Thymus (tissue), 11 donors: ENCODE measurements at regions not wholly inside any gene's neighbourhood (a gene's known extent, or its start where the extent isn't known, plus 50 kb on each side); places are given as distances from the start of the nearest gene placed in this dataset.
A peak's percentile ranks its signal among the peaks of the same experiment; 100 is the strongest.

ENCODE experiments used
- DNase-seq, 9 donors: peaks; one replicate each; pipeline ENCODE4 v3.0.0-alpha.2; 2013; ENCODE audit warnings: low spot score in 9 of 9, low read depth in 6 of 9, missing footprints in 1 of 9
- H3K27ac ChIP-seq, 2 donors: one replicate each; pipeline ENCODE4 v1.5.1; 2013; ENCODE audit warnings: control low read depth in 1 of 2, low read depth in 1 of 2, low read length in 1 of 2, mild to moderate bottlenecking in 1 of 2, moderate library complexity in 1 of 2
- H3K27me3 ChIP-seq, 2 donors: one replicate each; pipeline ENCODE4 v1.5.1; 2013; ENCODE audit warnings: low read length in 1 of 2; ENCODE audit not compliant: control insufficient read depth in 2 of 2, insufficient read depth in 1 of 2
- H3K36me3 ChIP-seq, 2 donors: one replicate each; pipeline ENCODE4 v1.5.1; 2013; ENCODE audit warnings: low read length in 1 of 2, mild to moderate bottlenecking in 1 of 2, moderate library complexity in 1 of 2; ENCODE audit not compliant: control insufficient read depth in 2 of 2, insufficient read depth in 2 of 2
- H3K4me1 ChIP-seq, 2 donors: one replicate each; pipeline ENCODE4 v1.5.1; 2013; ENCODE audit warnings: low read length in 2 of 2; ENCODE audit not compliant: control insufficient read depth in 2 of 2, insufficient read depth in 2 of 2
- H3K4me3 ChIP-seq, 2 donors: one replicate each; pipeline ENCODE4 v1.5.1; 2013; ENCODE audit warnings: low read length in 2 of 2, control low read depth in 1 of 2, mild to moderate bottlenecking in 1 of 2
- H3K9me3 ChIP-seq, 2 donors: one replicate each; pipeline ENCODE4 v1.5.1; 2013; ENCODE audit warnings: low read length in 1 of 2, mild to moderate bottlenecking in 1 of 2; ENCODE audit not compliant: control insufficient read depth in 2 of 2, insufficient read depth in 1 of 2
- WGBS: extraction: QIAGEN DNeasy Blood & Tissue Kit; methylation state at CpG from one replicate; pipeline ENCODE4 v1.1.7; 2013; 5-methylcytosine and 5-hydroxymethylcytosine counted together
- donor health status: healthy.

- no peaks in the 10 kb centered on the region for H3K9me3 ChIP-seq
- no peak overlapping the region for H3K27ac ChIP-seq
- no peaks in the 10 kb centered on the region for H3K4me1 ChIP-seq
- WGBS: 77% methylated on average over 6 of the region's 6 CpGs
- no peaks in the 10 kb centered on the region for H3K27me3 ChIP-seq
- H3K4me3 ChIP-seq: no peak overlapping the region
- no peak for DNase-seq
- H3K36me3 ChIP-seq: no peaks in the 10 kb centered on the region
These were observed 172.6 kb upstream of the VCX3A start for GRCh38 chrX:6707497-6707896.

- WGBS: 95% methylated on average over 4 of the region's 4 CpGs
- no peak for DNase-seq
- no peaks in the 10 kb centered on the region for H3K9me3 ChIP-seq
- no peaks in the 10 kb centered on the region for H3K27me3 ChIP-seq
- H3K27ac ChIP-seq: no peak overlapping the region
- no peaks in the 10 kb centered on the region for H3K36me3 ChIP-seq
- no peaks in the 10 kb centered on the region for H3K4me1 ChIP-seq
- H3K4me3 ChIP-seq: no peak overlapping the region
These were observed 166.2 kb upstream of the VCX3A start for GRCh38 chrX:6701085-6701484.

GRCh38 chrX:6695717-6696116, 160.8 kb upstream of the VCX3A start:
- no peak for DNase-seq
- WGBS: 95% methylated on average over 5 of the region's 5 CpGs
- no peaks in the 10 kb centered on the region for H3K27me3 ChIP-seq
- no peaks in the 10 kb centered on the region for H3K36me3 ChIP-seq
- peaks cover 0 to 6% of the 10 kb centered on the region in 2 donors for H3K4me1 ChIP-seq
- no peak overlapping the region for H3K27ac ChIP-seq
- H3K4me3 ChIP-seq: no peak overlapping the region
- H3K9me3 ChIP-seq: no peaks in the 10 kb centered on the region

GRCh38 chrX:6694977-6695376, 160.1 kb upstream of the VCX3A start:
- Histone ChIP-seq H3K4me3 (no peak overlapping the region), H3K27ac (no peak overlapping the region), H3K36me3 (no peaks in the 10 kb centered on the region), H3K27me3 (no peaks in the 10 kb centered on the region), H3K9me3 (no peaks in the 10 kb centered on the region), H3K4me1 (peaks cover 0 to 6% of the 10 kb centered on the region in 2 donors)
- 72% methylated on average over 4 of the region's 4 CpGs for WGBS
- DNase-seq: peak in 1 of 9 donors; percentile 39

- WGBS: 59% methylated on average over 4 of the region's 4 CpGs
- Histone ChIP-seq H3K27me3 (no peaks in the 10 kb centered on the region), H3K4me1 (peaks cover 0 to 6% of the 10 kb centered on the region in 2 donors), H3K27ac (no peak overlapping the region), H3K9me3 (peaks cover 0 to 3% of the 10 kb centered on the region in 2 donors), H3K36me3 (no peaks in the 10 kb centered on the region), H3K4me3 (no peak overlapping the region)
- DNase-seq: peak in 1 of 9 donors; percentile 18
These were observed 159.3 kb upstream of the VCX3A start for GRCh38 chrX:6694221-6694620.

- Histone ChIP-seq H3K27ac (no peak overlapping the region), H3K36me3 (no peaks in the 10 kb centered on the region), H3K9me3 (peaks cover 0 to 6% of the 10 kb centered on the region in 2 donors), H3K4me1 (peaks cover 0 to 6% of the 10 kb centered on the region in 2 donors), H3K4me3 (no peak overlapping the region), H3K27me3 (no peaks in the 10 kb centered on the region)
- 52% methylated on average over 6 of the region's 6 CpGs for WGBS
- no peak for DNase-seq
These were observed 158.1 kb upstream of the VCX3A start for GRCh38 chrX:6693051-6693450.

GRCh38 chrX:6685489-6685888, 150.6 kb upstream of the VCX3A start:
- no peak for DNase-seq
- 75% methylated on average over 7 of the region's 7 CpGs for WGBS
- no peaks in the 10 kb centered on the region for H3K36me3 ChIP-seq
- H3K9me3 ChIP-seq: peaks cover 0 to 6% of the 10 kb centered on the region in 2 donors
- H3K4me3 ChIP-seq: no peak overlapping the region
- H3K4me1 ChIP-seq: no peaks in the 10 kb centered on the region
- H3K27ac ChIP-seq: no peak overlapping the region
- H3K27me3 ChIP-seq: no peaks in the 10 kb centered on the region

- Histone ChIP-seq H3K27ac (no peak overlapping the region), H3K4me1 (no peaks in the 10 kb centered on the region), H3K9me3 (peaks cover 0 to 1% of the 10 kb centered on the region in 2 donors), H3K4me3 (no peak overlapping the region), H3K36me3 (no peaks in the 10 kb centered on the region), H3K27me3 (no peaks in the 10 kb centered on the region)
- no peak for DNase-seq
- 99% methylated on average over 7 of the region's 7 CpGs for WGBS
These were observed 148.4 kb upstream of the VCX3A start for GRCh38 chrX:6683353-6683752.

GRCh38 chrX:6681521-6682145, 146.7 kb upstream of the VCX3A start:
- H3K4me1 ChIP-seq: no peaks in the 10 kb centered on the region
- no peak overlapping the region for H3K27ac ChIP-seq
- H3K36me3 ChIP-seq: no peaks in the 10 kb centered on the region
- no peak overlapping the region for H3K4me3 ChIP-seq
- 90% methylated on average over 7 of the region's 7 CpGs for WGBS
- H3K9me3 ChIP-seq: no peaks in the 10 kb centered on the region
- H3K27me3 ChIP-seq: no peaks in the 10 kb centered on the region
- no peak for DNase-seq
